Fibroblast of the aortic adventitia (primary cell): ENCODE measurements at regions not wholly inside any gene's neighbourhood (a gene's known extent, or its start where the extent isn't known, plus 50 kb on each side); places are given as distances from the start of the nearest gene placed in this dataset.
"Not testable (repeated sequence)": the region's sequence is repeated elsewhere in the genome, so short reads cannot be mapped to it uniquely, and the experiment has no call there.

ENCODE experiments used
- DNase-seq: peaks from one replicate; pipeline ENCODE4 v3.0.0-alpha.2; 2010; ENCODE audit warnings: low read depth
- H3K4me3 ChIP-seq: 2 replicates; pipeline ENCODE4 v1.5.1; 2011; ENCODE audit warnings: low read depth, mild to moderate bottlenecking, control low read depth, low read length, moderate library complexity
- TF ChIP-seq, protein P1 (sequence below): IDR thresholded peaks from 2 replicates; pipeline ENCODE4 v1.5.1; 2011; ENCODE audit warnings: mild to moderate bottlenecking, low read length, control low read depth, inconsistent platforms; ENCODE audit not compliant: insufficient read depth

DNA sequence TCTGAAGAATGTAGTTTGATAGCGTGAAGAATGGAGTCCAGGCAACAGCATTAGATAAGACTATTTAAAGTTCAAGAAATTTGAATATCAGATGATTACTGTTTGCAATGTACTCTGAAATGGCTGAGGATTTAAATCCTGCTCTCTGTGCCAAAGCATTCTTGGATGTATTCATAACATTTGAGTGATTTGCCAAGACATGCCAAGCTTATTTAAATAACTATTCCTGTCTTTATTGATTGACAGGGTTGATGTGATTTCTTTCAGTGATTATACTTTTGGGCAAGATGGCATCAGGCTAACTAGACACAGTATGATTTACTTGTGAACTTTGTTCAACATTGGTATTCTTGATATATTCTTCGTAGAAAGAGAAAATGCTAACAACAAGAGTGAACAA is 168.7 kb downstream of the GNAI1 start:
- no peak overlapping the region for H3K4me3 ChIP-seq
- TF ChIP-seq, protein P1, sequence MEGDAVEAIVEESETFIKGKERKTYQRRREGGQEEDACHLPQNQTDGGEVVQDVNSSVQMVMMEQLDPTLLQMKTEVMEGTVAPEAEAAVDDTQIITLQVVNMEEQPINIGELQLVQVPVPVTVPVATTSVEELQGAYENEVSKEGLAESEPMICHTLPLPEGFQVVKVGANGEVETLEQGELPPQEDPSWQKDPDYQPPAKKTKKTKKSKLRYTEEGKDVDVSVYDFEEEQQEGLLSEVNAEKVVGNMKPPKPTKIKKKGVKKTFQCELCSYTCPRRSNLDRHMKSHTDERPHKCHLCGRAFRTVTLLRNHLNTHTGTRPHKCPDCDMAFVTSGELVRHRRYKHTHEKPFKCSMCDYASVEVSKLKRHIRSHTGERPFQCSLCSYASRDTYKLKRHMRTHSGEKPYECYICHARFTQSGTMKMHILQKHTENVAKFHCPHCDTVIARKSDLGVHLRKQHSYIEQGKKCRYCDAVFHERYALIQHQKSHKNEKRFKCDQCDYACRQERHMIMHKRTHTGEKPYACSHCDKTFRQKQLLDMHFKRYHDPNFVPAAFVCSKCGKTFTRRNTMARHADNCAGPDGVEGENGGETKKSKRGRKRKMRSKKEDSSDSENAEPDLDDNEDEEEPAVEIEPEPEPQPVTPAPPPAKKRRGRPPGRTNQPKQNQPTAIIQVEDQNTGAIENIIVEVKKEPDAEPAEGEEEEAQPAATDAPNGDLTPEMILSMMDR = no peak
- no peak for DNase-seq

DNA sequence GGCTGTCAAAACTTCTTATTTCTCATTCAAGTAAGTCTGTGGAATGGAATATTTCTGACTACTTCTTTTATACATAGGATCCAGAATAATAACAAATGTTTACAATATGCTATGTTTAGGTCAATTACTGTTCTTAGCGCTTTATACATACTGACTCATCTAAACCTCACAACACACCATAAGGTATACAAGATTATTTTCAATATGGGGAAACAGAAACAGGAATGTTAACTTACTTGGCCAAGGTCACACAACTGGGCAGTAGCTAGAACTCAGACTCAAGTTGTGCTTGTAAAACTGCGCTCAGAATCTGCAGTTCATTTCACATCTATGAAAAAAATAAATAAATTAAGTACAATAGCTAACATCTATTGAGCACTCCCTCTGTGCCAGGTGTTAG is 168.0 kb downstream of the GNAI1 start:
- TF ChIP-seq, protein P1 = no peak
- no peak for DNase-seq
- H3K4me3 ChIP-seq = no peak overlapping the region

DNA sequence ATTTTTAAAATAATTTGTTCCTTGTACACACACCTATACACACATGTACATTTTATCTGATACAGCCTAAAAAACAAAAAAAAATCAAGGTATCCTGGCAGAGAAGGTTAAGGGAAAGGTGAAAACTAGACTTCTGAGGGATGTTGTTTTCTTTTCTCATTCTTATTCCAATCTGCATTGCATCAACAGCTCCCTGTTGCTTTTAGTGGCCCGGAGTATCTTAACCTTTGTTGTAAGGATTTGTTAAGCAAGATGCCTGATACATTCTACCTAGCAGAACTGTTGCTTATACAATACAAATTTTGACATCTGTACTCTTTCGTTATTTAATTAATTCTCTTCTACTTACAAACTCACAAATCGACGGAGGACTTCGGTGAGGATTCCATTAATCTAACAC is 167.4 kb downstream of the GNAI1 start:
- TF ChIP-seq, protein P1 = no peak
- H3K4me3 ChIP-seq = no peak overlapping the region
- no peak for DNase-seq

DNA sequence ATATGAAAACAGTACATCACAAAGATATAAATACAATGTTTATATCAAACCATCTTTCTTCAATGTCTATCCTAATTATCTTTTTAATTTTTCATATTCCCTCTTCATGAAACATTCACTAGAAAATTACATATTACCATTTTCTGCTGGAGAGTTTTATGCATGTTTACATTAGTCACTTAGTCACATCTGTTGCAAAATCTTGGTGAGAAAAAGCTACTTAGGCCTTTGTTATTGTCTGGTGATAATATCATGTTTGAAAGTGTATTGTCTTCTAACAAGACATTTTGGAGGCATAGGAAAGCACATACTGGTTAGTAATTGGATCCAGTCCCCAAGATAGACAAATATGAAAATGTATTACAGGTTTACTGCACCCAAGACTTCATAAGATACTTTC is 163.6 kb downstream of the GNAI1 start:
- no peak for DNase-seq
- H3K4me3 ChIP-seq = no peak overlapping the region
- TF ChIP-seq, protein P1 = no peak

DNA sequence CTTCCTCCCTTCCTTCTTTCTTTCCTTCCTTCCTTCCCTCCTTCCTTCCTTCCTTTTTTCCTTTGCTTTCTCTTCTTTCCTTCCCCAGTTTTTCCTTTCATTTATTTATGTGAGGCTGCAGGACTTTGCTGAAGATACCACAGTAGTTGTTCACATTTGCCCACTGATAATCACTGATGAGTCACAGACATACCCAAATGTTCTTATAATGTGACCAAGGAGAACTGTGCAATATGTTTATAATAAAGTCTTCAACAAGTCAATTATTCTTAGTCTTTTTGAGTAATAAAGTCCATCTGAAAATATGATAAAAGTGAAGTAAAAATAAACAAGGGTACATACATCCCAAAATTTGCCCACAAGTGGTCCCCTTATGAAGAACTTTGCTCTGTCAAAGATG is 159.7 kb downstream of the GNAI1 start:
- TF ChIP-seq, protein P1 = no peak
- DNase-seq = peak; percentile 46
- H3K4me3 ChIP-seq = no peak overlapping the region

DNA sequence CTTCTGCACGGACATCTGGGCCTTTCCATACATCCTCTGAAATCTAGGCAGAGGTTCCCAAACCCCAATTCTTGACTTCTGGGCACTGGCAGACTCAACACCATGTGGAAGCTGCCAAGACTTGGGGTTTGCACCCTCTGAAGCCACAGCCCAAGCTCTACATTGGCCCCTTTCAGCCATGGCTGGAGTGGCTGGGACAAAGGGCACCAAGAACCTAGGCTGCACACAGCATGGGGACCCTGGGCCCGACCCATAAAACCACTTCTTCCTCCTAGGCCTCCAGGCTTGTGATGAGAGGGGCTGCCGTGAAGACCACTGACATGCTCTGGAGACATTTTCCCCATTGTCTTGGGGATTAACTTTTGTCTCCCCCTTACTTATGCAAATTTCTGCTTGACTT is 158.0 kb downstream of the GNAI1 start:
- not testable (repeated sequence) for H3K4me3 ChIP-seq, DNase-seq

DNA sequence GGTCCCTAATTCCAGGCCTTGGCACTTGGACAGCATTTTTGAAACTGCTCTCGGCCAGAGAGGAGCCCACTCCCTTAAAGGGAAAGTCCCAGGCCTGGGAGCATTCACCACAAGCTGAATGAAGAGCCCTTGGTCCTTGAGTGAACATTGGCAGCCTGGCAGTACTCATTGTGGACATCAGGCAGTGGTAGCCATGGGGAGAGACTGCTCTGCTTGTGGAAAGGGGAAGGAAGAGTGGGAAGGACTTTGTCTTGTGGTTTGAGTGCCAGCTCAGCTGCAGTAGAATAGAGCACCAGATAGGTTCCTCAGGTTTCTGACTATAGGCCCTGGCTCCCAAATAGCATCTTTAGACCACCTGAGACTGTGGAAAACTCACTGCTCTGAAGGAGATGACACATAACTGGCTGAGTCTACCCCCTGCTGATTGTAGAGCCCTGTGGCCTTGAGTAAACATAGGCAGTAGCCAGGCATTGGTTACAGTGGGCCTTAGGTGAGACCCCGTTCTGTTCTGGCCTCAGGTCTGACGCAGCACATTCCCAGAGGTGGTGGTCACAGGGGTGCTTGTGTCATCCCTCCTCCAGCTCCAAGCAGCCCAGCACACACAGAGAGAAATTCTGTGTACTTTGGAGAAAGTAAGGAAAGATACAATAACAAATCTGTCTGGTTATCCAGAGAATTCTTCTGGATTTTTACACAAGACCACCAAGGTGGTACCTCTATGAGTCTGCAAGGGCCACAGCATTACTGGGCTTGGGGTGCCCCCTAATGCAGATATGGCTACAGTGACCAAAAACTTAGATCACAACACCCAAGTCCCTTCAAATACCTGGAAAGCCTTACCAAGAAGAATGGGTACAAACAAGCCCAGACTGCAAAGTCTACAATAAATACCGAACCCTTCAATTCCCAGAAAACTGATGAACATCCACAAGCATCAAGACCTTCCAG is 153.8 kb downstream of the GNAI1 start:
- no peak overlapping the region for H3K4me3 ChIP-seq
- TF ChIP-seq, protein P1 = no peak
- DNase-seq = peak; percentile 13
